MM.1S (cell line): ENCODE measurements at regions not wholly inside any gene's neighbourhood (a gene's known extent, or its start where the extent isn't known, plus 50 kb on each side); places are given as distances from the start of the nearest gene placed in this dataset.

Source experiments
- DNase-seq: peaks from one replicate; pipeline ENCODE4 v3.0.0-alpha.2; 2015
- H2AFZ ChIP-seq: fragments of 300-600 bp; sonication (generic); 2 replicates; pipeline ENCODE4 v1.6.0; 2016; ENCODE audit warnings: antibody characterized with exemption, low read length
- H3F3A ChIP-seq: fragments of 300-600 bp; sonication (generic); 2 replicates; pipeline ENCODE4 v1.6.1; 2016; ENCODE audit warnings: mild to moderate bottlenecking, antibody characterized with exemption, low read length, moderate library complexity, mixed read lengths; ENCODE audit not compliant: insufficient read depth
- H3K27ac ChIP-seq: fragments of 300-600 bp; sonication (generic); 2 replicates; pipeline ENCODE4 v1.5.1; 2016; ENCODE audit warnings: mild to moderate bottlenecking, low read length
- H3K27me3 ChIP-seq: fragments of 300-600 bp; sonication (generic); replicated peaks from 2 replicates; pipeline ENCODE4 v1.6.0; 2016; ENCODE audit warnings: low read length; ENCODE audit not compliant: insufficient read depth
- H3K36me3 ChIP-seq: fragments of 300-600 bp; sonication (generic); replicated peaks from 2 replicates; pipeline ENCODE4 v1.6.1; 2016; ENCODE audit warnings: mild to moderate bottlenecking, low read length, mixed read lengths; ENCODE audit not compliant: insufficient read depth
- H3K4me1 ChIP-seq: fragments of 300-600 bp; sonication (generic); 2 replicates; pipeline ENCODE4 v1.6.1; 2016; ENCODE audit warnings: low read length, mixed read lengths
- H3K4me2 ChIP-seq: fragments of 300-600 bp; sonication (generic); 2 replicates; pipeline ENCODE4 v1.6.0; 2016; ENCODE audit warnings: low read depth, low read length
- H3K4me3 ChIP-seq: fragments of 300-600 bp; sonication (generic); 2 replicates; pipeline ENCODE4 v1.5.1; 2016; ENCODE audit warnings: low read length, mixed read lengths
- H3K79me2 ChIP-seq: fragments of 300-600 bp; sonication (generic); 2 replicates; pipeline ENCODE4 v1.6.1; 2016; ENCODE audit warnings: mixed run types, low read length, mixed read lengths
- H3K9ac ChIP-seq: fragments of 300-600 bp; sonication (generic); 2 replicates; pipeline ENCODE4 v1.6.1; 2016; ENCODE audit warnings: low read length, mixed read lengths
- H3K9me2 ChIP-seq: fragments of 300-600 bp; sonication (generic); replicated peaks from 2 replicates; pipeline ENCODE4 v1.6.1; 2016; ENCODE audit warnings: mild to moderate bottlenecking, low read length, mixed read lengths; ENCODE audit not compliant: insufficient read depth
- H3K9me3 ChIP-seq: fragments of 300-600 bp; sonication (generic); replicated peaks from 2 replicates; pipeline ENCODE4 v1.6.1; 2016; ENCODE audit warnings: mild to moderate bottlenecking, low read length, mixed read lengths; ENCODE audit not compliant: insufficient read depth
- H4K20me1 ChIP-seq: fragments of 300-600 bp; sonication (generic); 2 replicates; pipeline ENCODE4 v1.6.1; 2016; ENCODE audit warnings: mild to moderate bottlenecking, low read length, moderate library complexity, mixed read lengths; ENCODE audit not compliant: insufficient read depth
- EZH2 ChIP-seq: fragments of 300-600 bp; sonication (generic); optimal IDR thresholded peaks from 2 replicates; pipeline ENCODE3; 2017; ENCODE audit warnings: low read depth, mild to moderate bottlenecking, antibody characterized with exemption, low read length, mixed read lengths
- EZH2phosphoT487 ChIP-seq: fragments of 300-600 bp; sonication (generic); IDR thresholded peaks from 2 replicates; pipeline ENCODE4 v1.6.1; 2018; ENCODE audit warnings: antibody characterized with exemption, low read length
- TF ChIP-seq, protein P1 (sequence below): fragments of 300-600 bp; sonication (generic); IDR thresholded peaks from 2 replicates; pipeline ENCODE4 v1.5.1; 2016; ENCODE audit warnings: antibody characterized with exemption, low read length, mixed read lengths

DNA sequence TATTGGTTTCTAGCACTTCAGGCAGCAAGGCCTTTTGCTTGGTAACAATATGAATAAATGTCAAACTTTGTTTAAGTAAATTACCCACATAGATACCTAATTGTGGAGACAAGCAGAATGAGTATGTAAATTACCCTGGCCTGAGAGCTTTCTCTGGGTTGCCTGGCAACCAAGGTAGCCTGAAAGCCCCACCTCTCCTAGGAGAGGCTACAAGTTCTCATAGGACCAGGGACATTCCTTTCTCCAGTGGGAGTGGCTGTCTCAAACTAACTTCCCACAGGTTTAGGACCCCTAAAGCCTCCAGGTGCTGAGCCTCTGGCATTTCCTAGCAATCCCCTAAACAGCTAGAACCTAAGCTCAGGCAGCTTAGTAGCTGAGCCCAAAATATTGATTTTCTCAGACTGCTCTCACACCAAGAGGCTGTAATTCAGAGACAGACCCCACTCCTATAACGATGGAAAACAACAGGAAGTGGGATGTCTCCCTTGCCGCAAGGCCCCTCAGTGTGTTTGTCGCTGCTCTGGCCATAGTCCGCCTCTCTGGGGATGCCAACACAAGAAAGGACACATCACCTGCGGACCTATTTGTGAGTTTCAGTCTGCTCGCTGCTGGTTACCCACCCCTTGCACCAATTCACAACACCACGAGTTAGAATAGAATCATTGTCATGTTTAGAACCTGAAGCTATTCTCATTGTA lies 207.3 kb downstream of the DLEU7 start:
- H3F3A ChIP-seq: no peaks in the 10 kb centered on the region
- no peaks in the 10 kb centered on the region for H3K4me1 ChIP-seq
- no peak for DNase-seq
- no peaks in the 10 kb centered on the region for H4K20me1 ChIP-seq
- no peaks in the 10 kb centered on the region for H3K27me3 ChIP-seq
- no peaks in the 10 kb centered on the region for H3K79me2 ChIP-seq
- H3K36me3 ChIP-seq: no peaks in the 10 kb centered on the region
- no peak overlapping the region for H3K4me2 ChIP-seq
- H3K9me3 ChIP-seq: no peaks in the 10 kb centered on the region
- no peaks in the 10 kb centered on the region for H3K9me2 ChIP-seq
- no peak overlapping the region for H3K9ac ChIP-seq
- no peak overlapping the region for H3K4me3 ChIP-seq
- TF ChIP-seq EZH2 (no peak), EZH2phosphoT487 (no peak)
- TF ChIP-seq, protein P1, sequence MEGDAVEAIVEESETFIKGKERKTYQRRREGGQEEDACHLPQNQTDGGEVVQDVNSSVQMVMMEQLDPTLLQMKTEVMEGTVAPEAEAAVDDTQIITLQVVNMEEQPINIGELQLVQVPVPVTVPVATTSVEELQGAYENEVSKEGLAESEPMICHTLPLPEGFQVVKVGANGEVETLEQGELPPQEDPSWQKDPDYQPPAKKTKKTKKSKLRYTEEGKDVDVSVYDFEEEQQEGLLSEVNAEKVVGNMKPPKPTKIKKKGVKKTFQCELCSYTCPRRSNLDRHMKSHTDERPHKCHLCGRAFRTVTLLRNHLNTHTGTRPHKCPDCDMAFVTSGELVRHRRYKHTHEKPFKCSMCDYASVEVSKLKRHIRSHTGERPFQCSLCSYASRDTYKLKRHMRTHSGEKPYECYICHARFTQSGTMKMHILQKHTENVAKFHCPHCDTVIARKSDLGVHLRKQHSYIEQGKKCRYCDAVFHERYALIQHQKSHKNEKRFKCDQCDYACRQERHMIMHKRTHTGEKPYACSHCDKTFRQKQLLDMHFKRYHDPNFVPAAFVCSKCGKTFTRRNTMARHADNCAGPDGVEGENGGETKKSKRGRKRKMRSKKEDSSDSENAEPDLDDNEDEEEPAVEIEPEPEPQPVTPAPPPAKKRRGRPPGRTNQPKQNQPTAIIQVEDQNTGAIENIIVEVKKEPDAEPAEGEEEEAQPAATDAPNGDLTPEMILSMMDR: no peak
- H3K27ac ChIP-seq: no peak overlapping the region
- no peak overlapping the region for H2AFZ ChIP-seq

DNA sequence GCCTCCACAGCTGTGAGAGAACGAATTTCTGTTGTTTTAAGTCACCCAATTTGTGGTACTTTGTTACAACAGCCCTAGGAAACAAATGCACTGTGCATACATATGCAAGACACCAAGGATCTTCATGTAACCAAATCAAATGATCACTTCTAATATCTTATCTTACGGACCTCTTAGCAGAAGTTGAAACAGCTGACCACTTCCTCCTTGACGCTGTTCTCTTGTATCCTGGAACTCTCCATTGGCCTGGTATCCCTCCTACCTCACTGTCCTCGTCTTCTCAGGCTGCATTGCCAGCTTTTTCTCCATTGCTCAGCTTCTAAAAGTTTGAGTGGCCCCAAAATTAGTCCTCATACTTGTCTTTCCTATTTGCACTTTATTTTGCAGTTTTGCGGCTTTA lies 200.4 kb downstream of the DLEU7 start:
- Histone ChIP-seq H3K27ac (no peak overlapping the region), H3K27me3 (no peaks in the 10 kb centered on the region), H2AFZ (no peak overlapping the region), H3K9me3 (no peaks in the 10 kb centered on the region), H3K9me2 (no peaks in the 10 kb centered on the region), H3K9ac (no peak overlapping the region), H3K79me2 (no peaks in the 10 kb centered on the region), H3F3A (no peaks in the 10 kb centered on the region), H3K4me2 (no peak overlapping the region), H4K20me1 (no peaks in the 10 kb centered on the region), H3K4me3 (no peak overlapping the region), H3K4me1 (no peaks in the 10 kb centered on the region), H3K36me3 (no peaks in the 10 kb centered on the region)
- TF ChIP-seq EZH2phosphoT487 (no peak), EZH2 (no peak)
- TF ChIP-seq, protein P1: no peak
- no peak for DNase-seq

- TF ChIP-seq, protein P1: no peak
- no peak for TF ChIP-seq EZH2phosphoT487
- Histone ChIP-seq H4K20me1 (no peaks in the 10 kb centered on the region), H3K27me3 (no peaks in the 10 kb centered on the region), H3K9ac (no peak overlapping the region), H3K9me3 (no peaks in the 10 kb centered on the region), H3K36me3 (no peaks in the 10 kb centered on the region), H3K4me3 (no peak overlapping the region), H3K9me2 (no peaks in the 10 kb centered on the region), H2AFZ (no peak overlapping the region), H3F3A (no peaks in the 10 kb centered on the region), H3K4me1 (no peaks in the 10 kb centered on the region), H3K4me2 (no peak overlapping the region), H3K79me2 (no peaks in the 10 kb centered on the region), H3K27ac (no peak overlapping the region)
- no peak for DNase-seq
These were observed 199.2 kb downstream of the DLEU7 start for GRCh38 chr13:50644081-50644871.
